Cardiac muscle cell (in vitro differentiated cells and primary cell): ENCODE measurements at regions not wholly inside any gene's neighbourhood (a gene's known extent, or its start where the extent isn't known, plus 50 kb on each side); places are given as distances from the start of the nearest gene placed in this dataset.

Experiments used
- DNase-seq, 2 donors: peaks; one replicate each; pipeline versions ENCODE4 v3.0.0 to v3.0.0-alpha.2; 2010 to 2017; ENCODE audit warnings: low read depth in 1 of 2, low spot score in 1 of 2
- H3K27ac ChIP-seq: fragments of 200-600 bp; sonication (generic); 2 replicates; pipeline ENCODE4 v1.5.1; 2016
- H3K27me3 ChIP-seq: fragments of 200-600 bp; sonication (generic); 2 replicates; pipeline ENCODE4 v1.6.0; 2016; ENCODE audit warnings: control low read depth
- H3K36me3 ChIP-seq: fragments of 200-600 bp; sonication (generic); 2 replicates; pipeline ENCODE4 v1.5.1; 2016; ENCODE audit warnings: control low read depth
- H3K4me1 ChIP-seq: fragments of 200-600 bp; sonication (generic); 2 replicates; pipeline ENCODE4 v1.8.1; 2017; ENCODE audit warnings: low read depth, mild to moderate bottlenecking, mixed run types
- H3K4me3 ChIP-seq: fragments of 200-600 bp; sonication (generic); 2 replicates; pipeline ENCODE4 v1.5.1; 2016; ENCODE audit warnings: mild to moderate bottlenecking
- H3K9me3 ChIP-seq: fragments of 200-600 bp; sonication (generic); 2 replicates; pipeline ENCODE4 v1.5.1; 2017; ENCODE audit warnings: low read depth, mild to moderate bottlenecking, control low read depth
- TF ChIP-seq, protein P1 (sequence below): IDR thresholded peaks from 2 replicates; pipeline ENCODE4 v1.5.1; 2012; ENCODE audit warnings: low read depth, mild to moderate bottlenecking, low read length

- Histone ChIP-seq H3K27me3 (no peaks in the 10 kb centered on the region), H3K4me3 (no peak overlapping the region), H3K9me3 (no peaks in the 10 kb centered on the region), H3K27ac (no peak overlapping the region), H3K4me1 (no peaks in the 10 kb centered on the region), H3K36me3 (no peaks in the 10 kb centered on the region)
- TF ChIP-seq, protein P1, sequence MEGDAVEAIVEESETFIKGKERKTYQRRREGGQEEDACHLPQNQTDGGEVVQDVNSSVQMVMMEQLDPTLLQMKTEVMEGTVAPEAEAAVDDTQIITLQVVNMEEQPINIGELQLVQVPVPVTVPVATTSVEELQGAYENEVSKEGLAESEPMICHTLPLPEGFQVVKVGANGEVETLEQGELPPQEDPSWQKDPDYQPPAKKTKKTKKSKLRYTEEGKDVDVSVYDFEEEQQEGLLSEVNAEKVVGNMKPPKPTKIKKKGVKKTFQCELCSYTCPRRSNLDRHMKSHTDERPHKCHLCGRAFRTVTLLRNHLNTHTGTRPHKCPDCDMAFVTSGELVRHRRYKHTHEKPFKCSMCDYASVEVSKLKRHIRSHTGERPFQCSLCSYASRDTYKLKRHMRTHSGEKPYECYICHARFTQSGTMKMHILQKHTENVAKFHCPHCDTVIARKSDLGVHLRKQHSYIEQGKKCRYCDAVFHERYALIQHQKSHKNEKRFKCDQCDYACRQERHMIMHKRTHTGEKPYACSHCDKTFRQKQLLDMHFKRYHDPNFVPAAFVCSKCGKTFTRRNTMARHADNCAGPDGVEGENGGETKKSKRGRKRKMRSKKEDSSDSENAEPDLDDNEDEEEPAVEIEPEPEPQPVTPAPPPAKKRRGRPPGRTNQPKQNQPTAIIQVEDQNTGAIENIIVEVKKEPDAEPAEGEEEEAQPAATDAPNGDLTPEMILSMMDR, result no peak
- peak in 1 of 2 donors; percentile 56 for DNase-seq
These were observed 67.2 kb downstream of the C11orf91 start for GRCh38 chr11:33633251-33634003.

GRCh38 chr11:33631749-33632091, 68.9 kb downstream of the C11orf91 start:
- TF ChIP-seq, protein P1, result no peak
- Histone ChIP-seq H3K4me1 (no peaks in the 10 kb centered on the region), H3K36me3 (no peaks in the 10 kb centered on the region), H3K9me3 (no peaks in the 10 kb centered on the region), H3K27me3 (no peaks in the 10 kb centered on the region), H3K4me3 (no peak overlapping the region), H3K27ac (no peak overlapping the region)
- DNase-seq, result no peak

- H3K4me1 ChIP-seq, result no peaks in the 10 kb centered on the region
- H3K9me3 ChIP-seq, result no peaks in the 10 kb centered on the region
- no peak for DNase-seq
- H3K27ac ChIP-seq, result no peak overlapping the region
- TF ChIP-seq, protein P1, result no peak
- H3K4me3 ChIP-seq, result no peak overlapping the region
- H3K27me3 ChIP-seq, result no peaks in the 10 kb centered on the region
- H3K36me3 ChIP-seq, result no peaks in the 10 kb centered on the region
These were observed 69.5 kb downstream of the C11orf91 start for GRCh38 chr11:33630936-33631748.

- H3K4me3 ChIP-seq, result no peak overlapping the region
- no peaks in the 10 kb centered on the region for H3K9me3 ChIP-seq
- peak in 1 of 2 donors; percentile 68 for DNase-seq
- no peak overlapping the region for H3K27ac ChIP-seq
- H3K4me1 ChIP-seq, result no peaks in the 10 kb centered on the region
- TF ChIP-seq, protein P1, result no peak
- H3K27me3 ChIP-seq, result no peaks in the 10 kb centered on the region
- no peaks in the 10 kb centered on the region for H3K36me3 ChIP-seq
These were observed 76.5 kb downstream of the C11orf91 start for GRCh38 chr11:33624083-33624482.

DNA sequence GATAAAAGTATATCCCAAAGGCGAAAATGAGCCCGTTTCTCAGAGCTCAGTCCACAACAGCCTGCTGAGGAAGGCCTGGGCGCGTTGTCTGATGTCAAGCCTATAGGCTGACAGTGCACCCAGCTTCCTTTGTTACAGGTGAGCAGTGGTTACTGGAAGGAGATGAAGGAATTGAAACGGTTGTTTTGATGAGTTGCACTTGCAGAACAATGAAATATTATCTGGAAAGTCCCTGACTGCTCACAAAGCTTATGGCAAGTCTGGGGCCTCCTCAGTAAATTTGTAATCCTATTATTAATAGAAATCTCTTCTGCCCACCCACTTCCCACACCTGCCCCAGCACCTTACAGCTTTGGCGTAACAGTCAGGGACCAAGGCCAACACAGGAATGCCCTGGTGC, 77.8 kb downstream of the C11orf91 start:
- no peaks in the 10 kb centered on the region for H3K36me3 ChIP-seq
- H3K27ac ChIP-seq, result no peak overlapping the region
- TF ChIP-seq, protein P1, result no peak
- H3K9me3 ChIP-seq, result no peaks in the 10 kb centered on the region
- no peak for DNase-seq
- no peaks in the 10 kb centered on the region for H3K4me1 ChIP-seq
- no peaks in the 10 kb centered on the region for H3K27me3 ChIP-seq
- H3K4me3 ChIP-seq, result no peak overlapping the region
